ENCODE measurements at regions not wholly inside any gene's neighbourhood (a gene's known extent, or its start where the extent isn't known, plus 50 kb on each side); places are given as distances from the start of the nearest gene placed in this dataset.

- no peaks in the 10 kb centered on the region for H3K27me3 ChIP-seq (ENCODE audit: control insufficient read depth, insufficient read depth, low read length)
- DNase-seq: no peak
- no peaks in the 10 kb centered on the region for H3K36me3 ChIP-seq (ENCODE audit: control insufficient read depth in 2 of 3, insufficient read depth in 3 of 3, low read length in 3 of 3)
- no peak overlapping the region for H3K9ac ChIP-seq (ENCODE audit: low read length in 3 of 3)
- no peak overlapping the region for H3K27ac ChIP-seq (ENCODE audit: low read depth in 2 of 2, low read length in 2 of 2)
- peaks cover 0 to 16% (median 0%) of the 10 kb centered on the region in 3 donors for H3K4me1 ChIP-seq (ENCODE audit: control insufficient read depth in 2 of 3, insufficient read depth in 2 of 3, low read depth in 1 of 3, low read length in 3 of 3)
- no peak for TF ChIP-seq CTCF (IDR thresholded peaks at IDR 0.05; ENCODE audit: borderline replicate concordance, extremely low read depth, insufficient read depth)
- intact Hi-C loops (cut with DNase I): no loop called here
- H3K9me3 ChIP-seq (ENCODE audit: control insufficient read depth in 2 of 3, insufficient read depth in 1 of 3, low read length in 3 of 3): no peaks in the 10 kb centered on the region
- H3K4me3 ChIP-seq (ENCODE audit: low read length in 3 of 3): no peak overlapping the region
- FAIRE-seq: no peak
These were observed 200.0 kb downstream of the XPNPEP1 start for GRCh38 chr10:109723305-109723704.

GRCh38 chr10:109721453-109722064 lies 201.8 kb downstream of the XPNPEP1 start:
- intact Hi-C loops (cut with DNase I): no loop called here
- Histone ChIP-seq H3K27ac (ENCODE audit: low read depth in 2 of 2, low read length in 2 of 2) (no peak overlapping the region), H3K36me3 (ENCODE audit: control insufficient read depth in 2 of 3, insufficient read depth in 3 of 3, low read length in 3 of 3) (no peaks in the 10 kb centered on the region), H3K9me3 (ENCODE audit: control insufficient read depth in 2 of 3, insufficient read depth in 1 of 3, low read length in 3 of 3) (no peaks in the 10 kb centered on the region), H3K4me3 (ENCODE audit: low read length in 3 of 3) (no peak overlapping the region), H3K9ac (ENCODE audit: low read length in 3 of 3) (no peak overlapping the region), H3K27me3 (ENCODE audit: control insufficient read depth, insufficient read depth, low read length) (no peaks in the 10 kb centered on the region), H3K4me1 (ENCODE audit: control insufficient read depth in 2 of 3, insufficient read depth in 2 of 3, low read depth in 1 of 3, low read length in 3 of 3) (peaks cover 0 to 5% (median 0%) of the 10 kb centered on the region in 3 donors)
- no peak for TF ChIP-seq CTCF (IDR thresholded peaks at IDR 0.05; ENCODE audit: borderline replicate concordance, extremely low read depth, insufficient read depth)
- FAIRE-seq (no peak), DNase-seq (no peak)

- intact Hi-C loops (cut with DNase I): no loop called here
- H3K27me3 ChIP-seq (ENCODE audit: control insufficient read depth, insufficient read depth, low read length): no peaks in the 10 kb centered on the region
- H3K4me1 ChIP-seq (ENCODE audit: control insufficient read depth in 2 of 3, insufficient read depth in 2 of 3, low read depth in 1 of 3, low read length in 3 of 3): no peaks in the 10 kb centered on the region
- no peak for TF ChIP-seq CTCF (IDR thresholded peaks at IDR 0.05; ENCODE audit: borderline replicate concordance, extremely low read depth, insufficient read depth)
- FAIRE-seq (no peak), DNase-seq (no peak)
- peaks cover 0 to 9% (median 0%) of the 10 kb centered on the region in 3 donors for H3K9me3 ChIP-seq (ENCODE audit: control insufficient read depth in 2 of 3, insufficient read depth in 1 of 3, low read length in 3 of 3)
- H3K9ac ChIP-seq (ENCODE audit: low read length in 3 of 3): no peak overlapping the region
- no peaks in the 10 kb centered on the region for H3K36me3 ChIP-seq (ENCODE audit: control insufficient read depth in 2 of 3, insufficient read depth in 3 of 3, low read length in 3 of 3)
- H3K27ac ChIP-seq (ENCODE audit: low read depth in 2 of 2, low read length in 2 of 2): no peak overlapping the region
- no peak overlapping the region for H3K4me3 ChIP-seq (ENCODE audit: low read length in 3 of 3)
These were observed 217.2 kb downstream of the XPNPEP1 start for GRCh38 chr10:109706026-109706560.

All from kidney (tissue), 13 donors.